Glutamatergic neuron (in vitro differentiated cells): ENCODE measurements at regions not wholly inside any gene's neighbourhood (a gene's known extent, or its start where the extent isn't known, plus 50 kb on each side); places are given as distances from the start of the nearest gene placed in this dataset.

Experiments used
- DNase-seq: peaks from one replicate; pipeline ENCODE4 v3.0.0; 2022
- H3K27ac Mint-ChIP-seq: one replicate; pipeline ENCODE4 v1.8.0; 2020; ENCODE audit warnings: mild to moderate bottlenecking, mixed read lengths, inconsistent platforms; ENCODE audit not compliant: unreplicated experiment
- H3K27me3 Mint-ChIP-seq: one replicate; pipeline ENCODE4 v1.8.0; 2020; ENCODE audit warnings: mild to moderate bottlenecking, moderate library complexity, mixed read lengths, inconsistent platforms; ENCODE audit not compliant: unreplicated experiment
- H3K36me3 Mint-ChIP-seq: one replicate; pipeline ENCODE4 v1.8.0; 2020; ENCODE audit warnings: mild to moderate bottlenecking, mixed read lengths, inconsistent platforms; ENCODE audit not compliant: unreplicated experiment
- H3K4me1 Mint-ChIP-seq: one replicate; pipeline ENCODE4 v1.8.0; 2020; ENCODE audit warnings: mild to moderate bottlenecking, low read depth, mixed read lengths, inconsistent platforms; ENCODE audit not compliant: unreplicated experiment
- H3K4me3 Mint-ChIP-seq: one replicate; pipeline ENCODE4 v1.8.0; 2020; ENCODE audit warnings: mild to moderate bottlenecking, mixed read lengths, inconsistent platforms; ENCODE audit not compliant: unreplicated experiment
- H3K9me3 Mint-ChIP-seq: one replicate; pipeline ENCODE4 v1.8.0; 2020; ENCODE audit warnings: mild to moderate bottlenecking, moderate library complexity, mixed read lengths, inconsistent platforms; ENCODE audit not compliant: unreplicated experiment
- TF ChIP-seq, protein P1 (sequence below): fragments of 200-600 bp; sonication (generic); IDR thresholded peaks from one replicate; pipeline ENCODE4 v1.5.0; 2021; ENCODE audit not compliant: partially characterized antibody, unreplicated experiment

DNA sequence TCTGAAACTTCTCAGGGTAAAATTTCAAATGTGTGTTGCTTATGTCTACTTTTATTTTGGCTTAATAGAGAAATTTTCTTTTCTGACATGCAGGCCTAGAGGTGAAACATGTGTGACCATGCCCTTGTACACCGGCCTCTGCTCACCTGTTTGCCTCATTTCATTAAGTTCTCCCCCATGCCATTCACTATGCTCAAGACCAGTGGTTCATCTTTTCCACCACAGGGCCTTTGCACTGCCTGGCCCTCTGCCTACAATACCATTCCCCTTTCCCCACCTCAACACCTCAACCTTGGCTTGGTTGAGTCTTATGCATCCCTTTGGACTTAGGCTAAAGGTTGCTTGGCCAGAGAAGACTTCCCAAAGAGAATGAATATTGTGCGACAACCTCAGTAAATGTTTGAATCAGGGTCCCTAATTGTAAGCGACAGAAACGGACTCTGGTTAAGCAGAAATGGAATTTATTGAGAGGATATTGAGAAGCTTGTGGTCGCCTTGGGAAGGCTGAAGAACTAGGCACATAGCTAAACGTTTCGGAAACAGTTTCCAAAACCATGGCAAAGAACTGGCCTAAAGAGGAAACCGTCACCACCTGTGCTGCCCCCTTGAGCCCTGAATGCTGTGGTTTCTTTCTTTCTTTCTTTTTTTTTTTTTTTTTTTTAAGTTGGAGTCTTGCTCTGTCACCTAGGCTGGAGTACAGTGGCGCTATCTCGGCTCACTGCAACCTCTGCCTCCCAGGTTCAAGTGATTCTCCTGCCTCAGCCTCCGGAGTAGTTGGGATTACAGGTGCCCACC lies 152.2 kb downstream of the SOX4 start:
- Mint-ChIP-seq H3K27me3 (peaks cover 5% of the 10 kb centered on the region), H3K27ac (no peak overlapping the region)
- TF ChIP-seq, protein P1, sequence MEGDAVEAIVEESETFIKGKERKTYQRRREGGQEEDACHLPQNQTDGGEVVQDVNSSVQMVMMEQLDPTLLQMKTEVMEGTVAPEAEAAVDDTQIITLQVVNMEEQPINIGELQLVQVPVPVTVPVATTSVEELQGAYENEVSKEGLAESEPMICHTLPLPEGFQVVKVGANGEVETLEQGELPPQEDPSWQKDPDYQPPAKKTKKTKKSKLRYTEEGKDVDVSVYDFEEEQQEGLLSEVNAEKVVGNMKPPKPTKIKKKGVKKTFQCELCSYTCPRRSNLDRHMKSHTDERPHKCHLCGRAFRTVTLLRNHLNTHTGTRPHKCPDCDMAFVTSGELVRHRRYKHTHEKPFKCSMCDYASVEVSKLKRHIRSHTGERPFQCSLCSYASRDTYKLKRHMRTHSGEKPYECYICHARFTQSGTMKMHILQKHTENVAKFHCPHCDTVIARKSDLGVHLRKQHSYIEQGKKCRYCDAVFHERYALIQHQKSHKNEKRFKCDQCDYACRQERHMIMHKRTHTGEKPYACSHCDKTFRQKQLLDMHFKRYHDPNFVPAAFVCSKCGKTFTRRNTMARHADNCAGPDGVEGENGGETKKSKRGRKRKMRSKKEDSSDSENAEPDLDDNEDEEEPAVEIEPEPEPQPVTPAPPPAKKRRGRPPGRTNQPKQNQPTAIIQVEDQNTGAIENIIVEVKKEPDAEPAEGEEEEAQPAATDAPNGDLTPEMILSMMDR = no peak

DNA sequence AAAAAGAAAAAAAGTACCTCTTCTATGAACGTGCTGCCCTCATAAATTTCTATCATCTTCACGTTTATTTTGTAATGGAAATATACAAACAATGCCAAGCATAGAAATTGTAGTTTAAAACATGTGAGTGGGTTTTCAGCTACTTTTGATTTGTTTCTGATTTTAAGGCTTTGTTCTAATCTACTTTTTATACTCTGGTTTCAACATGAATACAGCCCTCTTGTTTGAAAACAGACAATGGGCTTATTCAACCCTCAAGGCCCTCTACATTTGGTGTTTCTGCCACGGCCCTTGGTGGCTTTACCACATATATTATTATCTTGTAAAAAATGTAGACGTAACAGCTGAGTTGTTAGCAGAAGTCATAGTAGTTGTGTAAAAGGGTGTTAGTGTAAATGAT lies 153.9 kb downstream of the SOX4 start:
- H3K27me3 Mint-ChIP-seq = peaks cover 2% of the 10 kb centered on the region
- peak overlapping the region; percentile 76 for H3K27ac Mint-ChIP-seq
- no peaks in the 10 kb centered on the region for H3K36me3 Mint-ChIP-seq
- TF ChIP-seq, protein P1 = no peak
- peaks cover 5% of the 10 kb centered on the region for H3K9me3 Mint-ChIP-seq
- DNase-seq = no peak
- peaks cover 43% of the 10 kb centered on the region for H3K4me1 Mint-ChIP-seq
- peak overlapping the region; percentile 47 for H3K4me3 Mint-ChIP-seq

More for the DNA sequence above, 152.2 kb downstream of the SOX4 start:
- peaks cover 3% of the 10 kb centered on the region for H3K9me3 Mint-ChIP-seq
- peaks cover 47% of the 10 kb centered on the region for H3K4me1 Mint-ChIP-seq
- DNase-seq = no peak
- H3K4me3 Mint-ChIP-seq = no peak overlapping the region
- no peaks in the 10 kb centered on the region for H3K36me3 Mint-ChIP-seq

DNA sequence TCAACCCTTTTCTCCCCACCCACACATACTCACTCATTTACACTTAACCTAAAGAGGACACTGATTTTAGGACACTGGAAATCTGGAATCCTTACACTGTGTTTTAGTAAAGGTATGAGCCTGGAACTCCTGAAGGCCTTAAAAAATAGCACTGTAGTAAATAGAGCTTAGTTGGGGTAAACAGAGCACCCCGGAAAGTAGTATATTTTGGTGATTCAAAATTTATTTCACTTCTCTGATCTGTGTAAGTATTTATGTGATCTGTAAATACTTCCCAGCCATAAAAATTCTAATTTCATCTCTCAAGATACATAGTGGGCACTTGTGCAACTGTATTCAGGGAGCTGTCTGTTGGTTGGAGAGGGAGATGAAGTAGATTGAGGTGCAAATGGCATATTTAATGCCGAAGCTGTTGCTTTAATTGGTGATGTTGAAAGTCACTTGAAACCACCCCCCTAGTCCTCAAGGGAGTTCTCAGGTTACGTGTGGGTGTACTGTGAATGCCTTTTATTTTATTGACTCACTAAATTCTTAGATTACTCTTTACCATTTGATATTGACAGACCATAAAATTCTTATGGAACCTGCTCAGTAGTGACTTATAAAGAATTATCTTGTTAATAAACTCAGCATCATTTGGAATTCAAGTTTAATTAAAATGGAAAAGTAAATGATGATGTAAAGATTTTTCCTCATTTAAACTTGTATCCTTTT lies 154.9 kb downstream of the SOX4 start:
- Mint-ChIP-seq H3K27ac (peak overlapping the region; percentile 53), H3K4me3 (peak overlapping the region; percentile 70), H3K9me3 (peaks cover 5% of the 10 kb centered on the region), H3K4me1 (peaks cover 37% of the 10 kb centered on the region), H3K36me3 (no peaks in the 10 kb centered on the region), H3K27me3 (peaks cover 2% of the 10 kb centered on the region)
- peak; percentile 31 for DNase-seq
- TF ChIP-seq, protein P1 = no peak

DNA sequence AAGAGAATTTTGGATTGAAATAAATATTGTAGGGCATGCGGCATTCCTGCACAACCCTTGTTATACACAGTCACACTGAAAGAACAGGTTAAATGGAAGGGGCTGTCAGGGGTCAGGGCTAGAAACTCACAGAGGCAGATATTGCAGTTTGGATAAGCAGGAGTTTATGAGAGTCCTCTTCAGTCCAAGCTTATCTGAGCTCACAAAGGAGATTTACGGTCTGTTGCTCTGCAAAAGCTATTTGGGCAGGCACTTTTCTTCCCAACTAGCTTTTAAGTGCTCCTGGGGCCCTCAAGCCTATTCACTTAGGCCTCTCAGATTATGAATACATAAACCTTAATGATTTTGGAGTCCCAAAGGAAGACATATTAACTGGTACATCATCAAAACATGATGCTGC lies 156.2 kb downstream of the SOX4 start:
- Mint-ChIP-seq H3K27me3 (peaks cover 2% of the 10 kb centered on the region), H3K9me3 (peaks cover 7% of the 10 kb centered on the region), H3K36me3 (peaks cover 4% of the 10 kb centered on the region), H3K4me3 (peak overlapping the region; percentile 66), H3K27ac (peak overlapping the region; percentile 74), H3K4me1 (peaks cover 37% of the 10 kb centered on the region)
- no peak for DNase-seq
- TF ChIP-seq, protein P1 = no peak

DNA sequence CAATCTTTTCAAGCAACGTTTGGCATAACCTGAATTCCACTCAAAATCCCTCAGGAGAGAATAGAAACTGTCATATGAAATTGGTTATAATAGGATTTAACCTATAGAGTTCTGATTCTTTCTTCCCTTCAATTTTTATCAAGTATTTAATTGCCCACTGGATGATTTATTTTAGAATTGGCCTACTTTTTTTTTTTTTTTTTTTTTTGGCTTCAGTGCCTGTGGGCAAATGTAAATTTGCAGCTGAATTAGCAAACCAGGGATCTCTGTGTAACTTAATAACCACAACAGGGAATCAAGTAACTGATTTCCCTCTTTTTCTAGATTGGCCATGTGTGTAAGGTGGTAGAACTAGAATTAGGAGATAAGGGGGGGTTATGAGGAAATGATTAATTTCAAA lies 157.0 kb downstream of the SOX4 start:
- H3K4me1 Mint-ChIP-seq = peaks cover 37% of the 10 kb centered on the region
- peaks cover 4% of the 10 kb centered on the region for H3K36me3 Mint-ChIP-seq
- no peak for DNase-seq
- peaks cover 2% of the 10 kb centered on the region for H3K27me3 Mint-ChIP-seq
- peaks cover 7% of the 10 kb centered on the region for H3K9me3 Mint-ChIP-seq
- peak overlapping the region; percentile 80 for H3K27ac Mint-ChIP-seq
- TF ChIP-seq, protein P1 = no peak
- H3K4me3 Mint-ChIP-seq = peak overlapping the region; percentile 80
